Astrocyte of the cerebellum (primary cell): ENCODE measurements at regions not wholly inside any gene's neighbourhood (a gene's known extent, or its start where the extent isn't known, plus 50 kb on each side); places are given as distances from the start of the nearest gene placed in this dataset.
A peak's percentile ranks its signal among the peaks of the same experiment; 100 is the strongest.

Source experiments
- DNase-seq: peaks from one replicate; pipeline ENCODE4 v3.0.0-alpha.2; 2011; ENCODE audit warnings: low read depth
- H3K4me3 ChIP-seq: 2 replicates; pipeline ENCODE4 v1.5.1; 2011; ENCODE audit warnings: mild to moderate bottlenecking, low read depth, low read length, moderate library complexity
- CTCF ChIP-seq: IDR thresholded peaks from 2 replicates; pipeline ENCODE4 v1.5.1; 2012; ENCODE audit warnings: low read length, low read depth, moderate library complexity, mild to moderate bottlenecking; ENCODE audit errors: missing control alignments
- in situ Hi-C: cut with HindIII; loops from 2 replicates; pipeline ENCODE4 v1.10.0; 2017; ENCODE audit warnings: low sequenced_read_pairs

DNA sequence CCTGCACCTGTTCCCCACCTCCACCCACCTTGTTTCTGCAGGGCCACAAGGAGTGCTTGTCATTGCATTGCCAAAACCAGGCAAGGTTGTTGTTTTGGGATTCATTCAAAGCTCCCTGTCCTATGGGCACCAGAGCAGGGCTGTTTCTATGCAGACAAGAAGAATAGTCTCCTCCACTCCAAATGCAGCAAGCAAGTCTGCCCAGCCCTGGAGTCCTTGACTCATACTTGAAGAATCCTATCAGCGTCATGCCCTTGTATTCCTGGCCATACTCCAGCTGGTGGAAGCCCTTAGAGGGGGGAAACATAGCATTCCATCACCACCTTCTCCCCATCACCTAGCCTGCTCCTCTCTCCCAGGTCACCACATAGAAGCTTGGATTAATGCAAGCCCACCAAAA, 145.3 kb upstream of the ECI2 start:
- no peak overlapping the region for H3K4me3 ChIP-seq
- in situ Hi-C loops, result no loop called here
- no peak for TF ChIP-seq CTCF
- DNase-seq, result peak; percentile 35

DNA sequence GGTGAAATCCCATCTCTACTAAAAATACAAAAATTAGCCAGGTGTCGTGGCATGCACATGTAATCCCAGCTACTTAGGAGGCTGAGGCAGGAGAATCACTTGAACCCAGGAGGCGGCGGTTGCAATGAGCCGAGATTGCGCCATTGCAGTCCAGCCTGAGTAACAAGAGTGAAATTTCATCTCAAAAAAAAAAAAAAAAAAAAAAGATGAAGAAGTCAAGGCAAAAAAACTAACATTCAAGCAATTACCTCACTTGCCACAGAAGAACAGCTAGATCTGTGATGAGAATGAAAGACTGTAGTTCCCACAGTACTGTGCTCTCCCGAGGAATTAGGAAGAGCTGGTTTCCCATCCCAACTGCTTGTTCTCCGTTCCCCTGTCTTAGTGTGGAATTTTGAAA, 144.7 kb upstream of the ECI2 start:
- in situ Hi-C loops, result no loop called here
- no peak for DNase-seq
- H3K4me3 ChIP-seq, result no peak overlapping the region
- TF ChIP-seq CTCF, result no peak

DNA sequence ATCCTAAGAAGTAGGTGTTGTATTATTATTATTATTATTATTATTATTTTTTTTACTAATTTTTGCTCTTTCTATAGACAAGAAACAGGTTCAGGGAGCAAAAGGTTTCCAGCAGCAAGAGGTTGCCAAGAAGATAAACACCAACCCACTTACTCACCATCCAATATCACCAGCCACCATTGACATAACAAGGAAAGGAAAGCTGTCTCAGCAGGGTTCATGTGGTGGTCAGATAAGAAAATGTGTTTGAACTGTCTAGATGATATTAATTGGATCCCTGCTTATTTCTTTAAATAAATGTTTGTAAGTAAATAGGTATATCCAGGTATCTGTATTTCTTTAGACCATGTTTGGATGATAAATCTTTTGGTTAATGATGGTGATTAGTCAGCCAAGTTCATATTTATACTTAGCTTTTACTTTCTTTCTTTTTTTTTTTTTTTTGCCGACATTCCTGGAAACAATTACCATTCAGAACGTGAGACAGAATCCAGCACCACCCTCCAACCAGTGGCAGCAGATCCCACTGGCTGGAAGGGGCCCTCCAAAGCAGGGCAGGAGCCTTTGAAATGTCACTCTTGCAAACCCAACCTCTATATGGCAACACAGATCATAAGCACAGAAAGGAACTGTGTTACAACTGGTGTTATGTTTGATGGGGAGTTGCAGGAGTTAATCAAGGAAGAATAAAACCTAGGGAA, 139.2 kb upstream of the ECI2 start:
- no peak overlapping the region for H3K4me3 ChIP-seq
- no peak for DNase-seq
- in situ Hi-C loops, result no loop called here
- no peak for TF ChIP-seq CTCF

GRCh38 chr6:4272996-4273395, 137.6 kb upstream of the ECI2 start:
- in situ Hi-C loops, result no loop called here
- no peak overlapping the region for H3K4me3 ChIP-seq
- TF ChIP-seq CTCF, result no peak
- no peak for DNase-seq

GRCh38 chr6:4271761-4272470, 136.5 kb upstream of the ECI2 start:
- DNase-seq, result no peak
- in situ Hi-C loops, result no loop called here
- no peak for TF ChIP-seq CTCF
- no peak overlapping the region for H3K4me3 ChIP-seq

GRCh38 chr6:4270776-4271175, 135.4 kb upstream of the ECI2 start:
- TF ChIP-seq CTCF, result no peak
- DNase-seq, result peak; percentile 40
- H3K4me3 ChIP-seq, result no peak overlapping the region
- in situ Hi-C loops, result no loop called here
